Uterus (tissue), 2 donors: ENCODE measurements at regions not wholly inside any gene's neighbourhood (a gene's known extent, or its start where the extent isn't known, plus 50 kb on each side); places are given as distances from the start of the nearest gene placed in this dataset.

Experiments
- CTCF ChIP-seq, 4 experiments: fragments of 200-600 bp in 2 of 4; fragments of 450-650 bp in 2 of 4; sonication (generic) in 2 of 4; IDR thresholded peaks; one replicate each; pipeline ENCODE4 v1.5.1; 2016 to 2019; ENCODE audit warnings: antibody characterized with exemption in 4 of 4, mild to moderate bottlenecking in 2 of 4, moderate library complexity in 1 of 4
- POLR2A ChIP-seq, 2 donors: fragments of 450-650 bp; IDR thresholded peaks; one replicate each; pipeline ENCODE4 v1.6.1; 2016; ENCODE audit warnings: antibody characterized with exemption in 2 of 2, mild to moderate bottlenecking in 1 of 2, moderate library complexity in 1 of 2

- TF ChIP-seq POLR2A (IDR thresholded peaks at IDR 0.05): no peak
- no peak for TF ChIP-seq CTCF (IDR thresholded peaks at IDR 0.05)
Measured at GRCh38 chr3:20846066-20846465, 660.1 kb upstream of the SGO1 start.
